ENCODE measurements at regions not wholly inside any gene's neighbourhood (a gene's known extent, or its start where the extent isn't known, plus 50 kb on each side); places are given as distances from the start of the nearest gene placed in this dataset.

DNA sequence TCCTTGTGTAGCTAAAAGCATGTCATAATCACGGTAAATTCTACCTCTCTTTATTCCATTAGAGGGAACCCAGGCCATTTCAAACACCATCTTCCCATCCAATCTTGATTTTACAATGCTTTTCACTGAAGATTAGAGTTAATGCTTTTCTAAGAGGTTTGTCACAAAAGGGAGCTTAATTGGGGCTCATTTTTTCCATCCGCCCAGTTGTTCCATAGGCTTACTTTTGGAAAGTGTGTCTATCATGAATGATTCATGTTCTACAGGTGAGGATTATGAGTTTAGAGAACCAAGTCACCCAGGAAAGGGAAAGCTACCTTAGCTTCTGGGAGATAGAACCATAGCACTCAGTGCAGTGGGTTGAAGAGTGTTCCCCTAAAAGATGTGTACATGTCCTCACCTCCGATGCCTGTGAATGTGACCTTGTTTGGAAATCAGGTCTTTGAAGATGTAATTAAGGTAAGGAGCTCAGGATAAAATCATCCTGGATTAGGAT is 286.9 kb upstream of the RUNX1 start:
- Histone ChIP-seq H3K4me3 (replicated peaks in 1 of 3; ENCODE audit: insufficient read depth in 1 of 3, low read depth in 2 of 3, low read length in 3 of 3) (no peak overlapping the region), H3K4me1 (ENCODE audit: insufficient read depth, low read length) (no peaks in the 10 kb centered on the region), H3K9me3 (ENCODE audit: low read length) (no peaks in the 10 kb centered on the region), H3K27me3 (ENCODE audit: control insufficient read depth in 1 of 2, insufficient read depth in 2 of 2, low read length in 2 of 2) (no peaks in the 10 kb centered on the region), H3K27ac (ENCODE audit: extremely low read length, insufficient read depth, low read length) (no peak overlapping the region), H4K20me1 (ENCODE audit: insufficient read depth, low read length) (no peaks in the 10 kb centered on the region), H3K9ac (ENCODE audit: insufficient read depth, low read depth, low read length) (no peak overlapping the region), H2AFZ (ENCODE audit: low read length) (no peak overlapping the region), H3K79me2 (ENCODE audit: insufficient read depth, low read length) (no peaks in the 10 kb centered on the region), H3K36me3 (replicated peaks in 1 of 2; ENCODE audit: control insufficient read depth in 1 of 2, insufficient read depth in 2 of 2, low read length in 2 of 2) (no peaks in the 10 kb centered on the region), H3K4me2 (ENCODE audit: low read depth, low read length) (no peak overlapping the region)
- no TSS peak for BruUV-seq (replicated peaks)
- FAIRE-seq (no peak), ATAC-seq (no peak), DNase-seq (ENCODE audit: low spot score) (no peak)
- CTCF ChIA-PET (ENCODE audit: low intra/inter-chr PET ratio, low total read pairs) = no interaction called here
- in situ Hi-C loops (cut with HindIII; ENCODE audit: extremely low pct_ligation_motif_present, low pct_unique_long_range_greater_than_20kb) (no loop called here), intact Hi-C loops (cut with micrococcal nuclease; ENCODE audit: unreplicated experiment) (no loop called here)
- POLR2A ChIA-PET = no interaction called here
- TF ChIP-seq, protein P1, sequence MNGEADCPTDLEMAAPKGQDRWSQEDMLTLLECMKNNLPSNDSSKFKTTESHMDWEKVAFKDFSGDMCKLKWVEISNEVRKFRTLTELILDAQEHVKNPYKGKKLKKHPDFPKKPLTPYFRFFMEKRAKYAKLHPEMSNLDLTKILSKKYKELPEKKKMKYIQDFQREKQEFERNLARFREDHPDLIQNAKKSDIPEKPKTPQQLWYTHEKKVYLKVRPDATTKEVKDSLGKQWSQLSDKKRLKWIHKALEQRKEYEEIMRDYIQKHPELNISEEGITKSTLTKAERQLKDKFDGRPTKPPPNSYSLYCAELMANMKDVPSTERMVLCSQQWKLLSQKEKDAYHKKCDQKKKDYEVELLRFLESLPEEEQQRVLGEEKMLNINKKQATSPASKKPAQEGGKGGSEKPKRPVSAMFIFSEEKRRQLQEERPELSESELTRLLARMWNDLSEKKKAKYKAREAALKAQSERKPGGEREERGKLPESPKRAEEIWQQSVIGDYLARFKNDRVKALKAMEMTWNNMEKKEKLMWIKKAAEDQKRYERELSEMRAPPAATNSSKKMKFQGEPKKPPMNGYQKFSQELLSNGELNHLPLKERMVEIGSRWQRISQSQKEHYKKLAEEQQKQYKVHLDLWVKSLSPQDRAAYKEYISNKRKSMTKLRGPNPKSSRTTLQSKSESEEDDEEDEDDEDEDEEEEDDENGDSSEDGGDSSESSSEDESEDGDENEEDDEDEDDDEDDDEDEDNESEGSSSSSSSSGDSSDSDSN (CRISPR knock-in tag; IDR thresholded peaks at IDR 0.05) = no peak
- TF ChIP-seq E2F1 (CRISPR knock-in tag; IDR thresholded peaks at IDR 0.05) = no peak
- TF ChIP-seq, protein P2, sequence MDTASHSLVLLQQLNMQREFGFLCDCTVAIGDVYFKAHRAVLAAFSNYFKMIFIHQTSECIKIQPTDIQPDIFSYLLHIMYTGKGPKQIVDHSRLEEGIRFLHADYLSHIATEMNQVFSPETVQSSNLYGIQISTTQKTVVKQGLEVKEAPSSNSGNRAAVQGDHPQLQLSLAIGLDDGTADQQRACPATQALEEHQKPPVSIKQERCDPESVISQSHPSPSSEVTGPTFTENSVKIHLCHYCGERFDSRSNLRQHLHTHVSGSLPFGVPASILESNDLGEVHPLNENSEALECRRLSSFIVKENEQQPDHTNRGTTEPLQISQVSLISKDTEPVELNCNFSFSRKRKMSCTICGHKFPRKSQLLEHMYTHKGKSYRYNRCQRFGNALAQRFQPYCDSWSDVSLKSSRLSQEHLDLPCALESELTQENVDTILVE (CRISPR knock-in tag; IDR thresholded peaks at IDR 0.05) = no peak
- no peak for TF ChIP-seq ZNF296 (CRISPR knock-in tag; conservative IDR thresholded peaks at IDR 0.05)
- no peak for TF ChIP-seq PAWR (CRISPR knock-in tag; IDR thresholded peaks at IDR 0.05; ENCODE audit: borderline replicate concordance)
- TF ChIP-seq MIXL1 (CRISPR knock-in tag; IDR thresholded peaks at IDR 0.05) = no peak
- no peak for TF ChIP-seq TBX3 (IDR thresholded peaks at IDR 0.05; ENCODE audit: borderline replicate concordance)
- no peak for TF ChIP-seq IKZF1 (IDR thresholded peaks at IDR 0.05)
- no peak for TF ChIP-seq ZBTB20 (CRISPR knock-in tag; IDR thresholded peaks at IDR 0.05; ENCODE audit: borderline replicate concordance, low read depth)
- no peak for TF ChIP-seq ZNF446 (CRISPR knock-in tag; IDR thresholded peaks at IDR 0.05)
- TF ChIP-seq HDAC1 (CRISPR knock-in tag; IDR thresholded peaks at IDR 0.05) = no peak
- no peak for TF ChIP-seq ATF2 (CRISPR knock-in tag; IDR thresholded peaks at IDR 0.05)
- TF ChIP-seq ZNF160 (CRISPR knock-in tag; IDR thresholded peaks at IDR 0.05) = no peak
- no peak for TF ChIP-seq ZNF414 (CRISPR knock-in tag; IDR thresholded peaks at IDR 0.05)
- no peak for TF ChIP-seq NFRKB (IDR thresholded peaks at IDR 0.05)
- WGBS (ENCODE audit: low lambda C conversion rate) = 59% methylated on average over 3 of the region's 3 CpGs

Measured in HepG2 (cell line).